ENCODE measurements at regions not wholly inside any gene's neighbourhood (a gene's known extent, or its start where the extent isn't known, plus 50 kb on each side); places are given as distances from the start of the nearest gene placed in this dataset.
"Not testable (repeated sequence)": the region's sequence is repeated elsewhere in the genome, so short reads cannot be mapped to it uniquely, and the experiment has no call there.

GRCh38 chr2:45114221-45114955 lies 105.1 kb upstream of the SIX2 start:
- no peak for DNase-seq (ENCODE audit: low read depth in 2 of 2)

DNA sequence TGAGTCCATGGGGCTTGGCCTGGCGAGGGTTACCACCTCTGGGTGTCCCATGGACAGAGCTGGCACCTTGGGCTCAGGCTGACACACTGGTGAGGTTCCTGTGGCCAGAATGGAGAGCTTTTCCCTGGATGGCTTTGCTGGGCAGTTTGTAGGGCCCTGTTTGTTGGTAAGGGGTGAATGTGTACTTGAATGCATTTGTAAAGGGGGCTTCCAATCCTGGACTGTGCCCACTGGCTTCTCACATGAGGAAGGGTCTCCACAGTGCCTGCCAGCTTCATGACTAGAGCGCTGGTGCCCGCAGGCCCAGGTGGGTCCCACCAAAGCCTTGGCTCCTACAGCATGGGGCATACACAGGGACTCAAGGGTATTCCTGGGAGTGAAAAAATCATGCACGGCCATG lies 103.5 kb upstream of the SIX2 start:
- DNase-seq (ENCODE audit: low read depth in 2 of 2), result no peak

DNA sequence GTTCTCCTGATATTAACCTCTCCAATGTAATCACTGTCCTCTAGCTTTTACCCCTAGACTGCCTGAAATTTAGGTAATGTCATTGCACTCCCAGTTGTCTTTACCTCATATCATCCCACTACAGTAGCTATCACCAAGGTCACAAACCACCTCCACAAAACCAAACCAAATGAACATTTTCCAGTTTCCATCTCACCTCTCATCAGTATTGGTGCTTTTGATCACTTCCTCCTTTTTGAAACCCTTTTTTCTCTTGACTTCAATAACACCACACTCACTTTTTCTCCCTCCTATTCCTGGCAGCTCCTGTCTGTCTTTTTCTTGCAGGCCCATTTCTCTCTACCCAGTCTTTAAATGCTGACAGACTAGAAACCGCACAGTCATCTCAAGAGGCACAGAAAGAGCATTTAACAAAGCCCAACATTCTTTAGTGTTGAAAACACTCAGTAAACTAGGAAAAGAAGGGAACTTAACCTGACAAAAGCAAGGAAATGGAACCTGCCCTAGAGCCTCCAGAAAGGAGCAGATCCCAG lies 95.9 kb upstream of the SIX2 start:
- DNase-seq (ENCODE audit: low read depth in 2 of 2), result no peak

- no peak for DNase-seq (ENCODE audit: low read depth in 2 of 2)
Observed at GRCh38 chr2:45104429-45104828, 95.2 kb upstream of the SIX2 start.

DNA sequence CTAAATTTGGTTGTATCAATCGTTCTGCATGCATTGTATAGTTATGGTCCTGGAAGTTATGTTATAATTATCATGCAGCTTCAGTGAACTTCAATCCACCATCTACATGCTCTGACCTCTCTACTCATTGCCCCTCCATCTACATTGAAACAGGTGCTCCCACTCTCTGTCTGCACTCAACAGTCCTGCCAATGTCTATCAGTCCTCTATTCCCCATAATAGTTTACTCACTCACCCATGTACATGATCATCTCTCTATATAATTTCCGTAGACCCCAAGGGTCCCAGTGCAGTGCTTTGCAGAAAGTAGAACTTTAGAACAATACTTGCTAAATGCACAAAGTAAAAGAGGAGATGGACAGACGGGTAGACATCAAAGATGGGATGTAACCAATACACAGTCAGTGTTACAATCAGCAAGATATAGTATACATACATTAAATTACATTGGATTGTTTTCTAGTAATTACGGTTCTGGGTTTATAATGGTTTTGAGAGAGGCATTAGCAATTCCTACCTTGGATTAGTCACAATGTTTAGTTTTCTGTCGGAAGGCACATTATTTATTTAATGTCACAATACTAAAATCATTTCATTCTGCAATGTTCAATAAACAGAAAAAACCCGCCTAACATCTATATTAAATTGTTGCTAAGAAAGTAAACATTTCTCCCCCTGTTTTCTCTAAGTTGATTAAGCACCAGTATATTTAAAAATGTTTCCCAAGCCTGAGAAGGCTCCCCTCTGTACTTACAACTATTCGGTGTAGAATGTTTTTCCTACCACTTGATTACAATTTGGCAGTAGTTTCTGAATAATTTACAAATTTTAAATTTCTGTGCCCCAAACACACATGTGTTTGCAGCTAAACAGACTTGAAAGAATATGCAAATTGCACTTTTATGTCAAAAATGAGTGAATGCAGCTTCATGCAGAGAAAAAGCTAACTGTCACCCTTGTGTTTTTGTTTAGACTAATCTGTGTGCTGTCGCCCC lies 94.4 kb upstream of the SIX2 start:
- DNase-seq (ENCODE audit: low read depth in 2 of 2), result no peak

- no peak for DNase-seq (ENCODE audit: low read depth in 2 of 2)
Observed at GRCh38 chr2:45102579-45103117, 93.4 kb upstream of the SIX2 start.

DNA sequence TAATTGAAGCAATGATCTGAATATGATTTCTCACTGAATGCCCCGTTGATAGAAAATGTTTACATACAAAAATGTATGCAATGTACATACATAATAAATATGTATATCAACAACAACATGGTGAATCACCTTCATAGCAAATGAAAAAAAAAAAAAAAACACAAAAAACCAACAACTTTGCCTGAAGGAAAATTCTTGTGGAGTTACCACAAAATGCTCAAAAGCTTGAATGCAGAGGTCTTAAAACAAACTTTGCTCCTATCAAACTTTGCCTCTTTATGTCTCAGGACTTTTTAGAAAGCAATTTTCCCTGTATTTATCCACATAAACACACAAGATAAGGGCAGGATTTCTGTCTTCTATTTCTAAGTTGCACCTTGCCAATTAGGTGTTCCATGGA lies 92.9 kb upstream of the SIX2 start:
- DNase-seq (ENCODE audit: low read depth in 2 of 2), result no peak

DNA sequence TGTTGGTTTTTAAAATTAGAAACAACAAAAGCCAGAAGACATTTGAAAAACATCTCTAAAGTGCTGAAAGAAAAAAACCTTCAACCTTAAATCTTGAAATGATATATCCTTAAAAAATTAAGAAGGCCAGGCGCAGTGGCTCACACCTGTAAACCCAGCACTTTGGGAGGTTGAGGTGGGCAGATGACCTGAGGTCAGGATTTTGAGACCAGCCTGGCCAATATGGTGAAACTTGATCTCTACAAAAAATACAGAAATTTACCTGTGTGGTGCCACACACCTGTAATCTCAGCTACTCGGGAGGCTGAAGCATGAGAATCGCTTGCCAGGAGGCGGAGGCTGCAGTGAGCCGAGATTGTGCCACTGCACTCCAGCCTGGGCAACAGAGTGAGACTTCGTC lies 87.7 kb upstream of the SIX2 start:
- DNase-seq (ENCODE audit: low read depth in 2 of 2), result no peak

GRCh38 chr2:45096038-45096437 lies 86.8 kb upstream of the SIX2 start:
- not testable (repeated sequence) for DNase-seq (ENCODE audit: low read depth in 2 of 2)

- DNase-seq (ENCODE audit: low read depth in 2 of 2), result no peak
Observed at GRCh38 chr2:45093663-45094062, 84.4 kb upstream of the SIX2 start.

GRCh38 chr2:45093181-45093580 lies 83.9 kb upstream of the SIX2 start:
- no peak for DNase-seq (ENCODE audit: low read depth in 2 of 2)

- DNase-seq (ENCODE audit: low read depth in 2 of 2), result no peak
Observed at GRCh38 chr2:45089554-45090261, 80.5 kb upstream of the SIX2 start.

GRCh38 chr2:45085487-45085886 lies 76.2 kb upstream of the SIX2 start:
- DNase-seq (ENCODE audit: low read depth in 2 of 2), result no peak

DNA sequence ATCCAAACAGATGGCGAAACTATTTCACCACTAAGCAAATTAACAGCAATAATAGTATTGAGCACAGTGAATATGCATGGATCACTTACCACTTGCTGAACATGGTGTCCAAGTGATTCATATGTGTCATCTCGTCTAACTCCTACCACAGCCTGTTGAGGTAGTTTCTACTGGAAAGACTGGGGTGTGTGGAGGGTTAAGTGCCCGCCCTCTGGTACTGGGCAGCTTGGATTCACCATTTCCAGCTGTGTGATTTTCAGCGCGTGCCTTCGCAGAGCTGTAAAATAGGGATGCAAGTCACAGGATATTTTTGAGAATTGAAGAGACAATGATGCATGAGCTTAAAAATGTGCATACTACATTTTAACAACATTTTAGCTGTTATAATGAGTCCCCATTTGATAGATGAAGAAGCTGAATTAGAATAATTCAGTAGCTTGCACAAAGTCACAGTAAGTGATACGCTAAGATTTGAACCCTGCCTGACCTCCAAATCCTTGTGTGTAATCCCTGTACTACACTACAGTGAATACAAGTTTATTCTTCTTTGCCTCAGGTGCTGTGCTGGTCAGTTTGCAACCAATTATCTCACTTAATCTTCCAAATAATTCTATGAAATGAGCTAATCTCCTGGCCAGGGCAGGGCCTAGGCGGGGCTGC lies 75.2 kb upstream of the SIX2 start:
- no peak for DNase-seq (ENCODE audit: low read depth in 2 of 2)

- no peak for DNase-seq (ENCODE audit: low read depth in 2 of 2)
Observed at GRCh38 chr2:45083175-45083574, 73.9 kb upstream of the SIX2 start.

DNA sequence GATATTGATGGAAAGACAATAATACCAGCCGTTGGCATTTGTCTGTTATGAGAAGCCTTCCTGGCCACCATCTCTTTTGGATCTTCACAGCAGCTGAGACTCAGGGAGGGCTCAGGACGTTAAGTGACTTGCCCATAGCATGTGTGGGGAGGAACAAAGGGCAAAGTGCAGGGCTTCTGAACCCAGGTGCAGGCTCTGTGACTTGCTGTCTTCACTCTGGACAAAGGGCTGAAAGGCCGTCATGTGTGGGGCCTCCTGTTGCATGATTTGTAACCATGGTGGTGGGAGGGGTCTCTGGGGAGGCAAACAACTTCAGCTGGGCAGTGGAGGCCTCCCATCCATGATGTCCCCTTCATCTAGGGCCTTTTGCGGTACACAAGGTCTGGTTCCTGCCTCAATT lies 65.5 kb upstream of the SIX2 start:
- no peak for DNase-seq (ENCODE audit: low read depth in 2 of 2)

- no peak for DNase-seq (ENCODE audit: low read depth in 2 of 2)
Observed at GRCh38 chr2:45072862-45073237, 63.6 kb upstream of the SIX2 start.

DNA sequence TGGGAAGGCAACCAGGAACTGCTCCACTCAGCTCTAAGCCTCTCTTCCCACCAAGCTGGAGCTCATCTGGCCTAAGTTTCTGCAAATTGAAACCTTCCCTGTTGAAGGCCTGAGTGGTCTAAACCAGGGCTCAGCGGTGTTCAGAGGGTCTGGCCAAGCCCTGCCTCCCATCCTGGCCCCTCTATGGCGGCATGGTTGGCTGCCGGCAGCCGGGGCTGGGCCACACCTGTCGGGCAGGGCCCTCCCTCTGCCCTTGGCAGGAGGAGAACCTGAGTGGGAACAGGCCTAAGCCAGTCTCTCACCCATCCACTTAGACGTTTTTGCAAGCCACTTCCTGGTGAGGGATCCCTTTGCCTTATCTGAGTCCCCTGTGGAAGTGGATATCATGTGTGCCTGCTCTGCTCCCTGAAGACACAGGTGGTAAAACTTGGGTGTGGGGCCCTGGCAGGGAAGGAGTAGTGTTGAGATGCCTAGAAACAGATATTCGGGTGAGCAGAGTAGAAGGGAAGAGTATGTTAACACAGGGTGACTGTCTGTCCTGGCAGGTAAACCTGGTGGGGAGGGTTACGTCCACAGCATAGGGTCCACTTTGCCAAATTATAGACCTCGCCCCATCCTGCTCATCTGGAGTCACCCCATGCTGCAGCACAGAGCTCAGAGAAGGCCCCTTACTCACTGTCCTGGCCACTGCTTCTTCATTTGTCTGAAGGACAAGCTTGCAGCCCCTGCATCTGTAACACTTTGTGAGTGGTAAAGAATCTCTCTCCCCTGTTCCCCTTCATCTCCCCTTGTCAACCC lies 63.0 kb upstream of the SIX2 start:
- no peak for DNase-seq (ENCODE audit: low read depth in 2 of 2)

GRCh38 chr2:45070113-45070652 lies 60.9 kb upstream of the SIX2 start:
- DNase-seq (ENCODE audit: low read depth in 2 of 2), result no peak

- DNase-seq (ENCODE audit: low read depth in 2 of 2), result no peak
Observed at GRCh38 chr2:45069684-45070083, 60.4 kb upstream of the SIX2 start.
